Central memory CD8-positive, alpha-beta T cell (primary cell): ENCODE measurements at regions not wholly inside any gene's neighbourhood (a gene's known extent, or its start where the extent isn't known, plus 50 kb on each side); places are given as distances from the start of the nearest gene placed in this dataset.

Experiments used
- ATAC-seq: fragments of 150-1000 bp; cut with Tn5 transposase; replicated peaks from 2 replicates; pipeline ENCODE4 v1.10.0; 2022; ENCODE audit warnings: mild to moderate bottlenecking, moderate FRiP score, moderate number of reproducible peaks; ENCODE audit not compliant: poor library complexity, severe bottlenecking; ENCODE audit errors: extremely low read depth
- DNase-seq, 2 donors: peaks; one replicate each; pipeline ENCODE4 v3.0.0; 2021; ENCODE audit warnings: low spot score in 2 of 2
- H3K27ac Mint-ChIP-seq: one replicate; pipeline ENCODE4 v1.8.0; 2022; ENCODE audit warnings: low read depth, mild to moderate bottlenecking, moderate library complexity, mixed read lengths
- H3K27me3 Mint-ChIP-seq: one replicate; pipeline ENCODE4 v1.8.0; 2022; ENCODE audit warnings: mixed read lengths
- H3K36me3 Mint-ChIP-seq: one replicate; pipeline ENCODE4 v1.8.0; 2022; ENCODE audit warnings: mild to moderate bottlenecking, moderate library complexity, mixed read lengths; ENCODE audit not compliant: insufficient read depth
- H3K4me1 Mint-ChIP-seq: one replicate; pipeline ENCODE4 v1.8.0; 2022; ENCODE audit warnings: mixed read lengths
- H3K4me3 Mint-ChIP-seq: one replicate; pipeline ENCODE4 v1.8.0; 2022; ENCODE audit warnings: mild to moderate bottlenecking, moderate library complexity, mixed read lengths
- H3K9me3 Mint-ChIP-seq: one replicate; pipeline ENCODE4 v1.8.0; 2022; ENCODE audit warnings: mixed read lengths

GRCh38 chr20:39861381-39861780 is 827.7 kb downstream of the MAFB start:
- H3K27me3 Mint-ChIP-seq = peaks cover 7% of the 10 kb centered on the region
- no peak for DNase-seq
- no peaks in the 10 kb centered on the region for H3K36me3 Mint-ChIP-seq
- H3K9me3 Mint-ChIP-seq = peaks cover 8% of the 10 kb centered on the region
- no peaks in the 10 kb centered on the region for H3K4me1 Mint-ChIP-seq
- H3K27ac Mint-ChIP-seq = no peak overlapping the region
- no peak for ATAC-seq
- H3K4me3 Mint-ChIP-seq = no peak overlapping the region

GRCh38 chr20:39857835-39858234 is 831.2 kb downstream of the MAFB start:
- Mint-ChIP-seq H3K36me3 (peaks cover 1% of the 10 kb centered on the region), H3K4me1 (no peaks in the 10 kb centered on the region), H3K4me3 (no peak overlapping the region), H3K27me3 (peaks cover 7% of the 10 kb centered on the region), H3K9me3 (peaks cover 5% of the 10 kb centered on the region), H3K27ac (no peak overlapping the region)
- no peak for ATAC-seq
- no peak for DNase-seq

GRCh38 chr20:39857187-39857586 is 831.8 kb downstream of the MAFB start:
- no peaks in the 10 kb centered on the region for H3K4me1 Mint-ChIP-seq
- H3K36me3 Mint-ChIP-seq = peaks cover 1% of the 10 kb centered on the region
- peaks cover 7% of the 10 kb centered on the region for H3K27me3 Mint-ChIP-seq
- H3K4me3 Mint-ChIP-seq = no peak overlapping the region
- no peak for DNase-seq
- H3K9me3 Mint-ChIP-seq = peaks cover 5% of the 10 kb centered on the region
- no peak overlapping the region for H3K27ac Mint-ChIP-seq
- no peak for ATAC-seq

- Mint-ChIP-seq H3K27me3 (peaks cover 7% of the 10 kb centered on the region), H3K27ac (no peak overlapping the region), H3K9me3 (peaks cover 5% of the 10 kb centered on the region), H3K36me3 (peaks cover 1% of the 10 kb centered on the region), H3K4me3 (no peak overlapping the region), H3K4me1 (no peaks in the 10 kb centered on the region)
- ATAC-seq (no peak), DNase-seq (no peak)
Observed at GRCh38 chr20:39855799-39856198, 833.2 kb downstream of the MAFB start.

GRCh38 chr20:39855056-39855455 is 834.0 kb downstream of the MAFB start:
- H3K36me3 Mint-ChIP-seq = peaks cover 1% of the 10 kb centered on the region
- H3K4me3 Mint-ChIP-seq = no peak overlapping the region
- H3K9me3 Mint-ChIP-seq = peaks cover 5% of the 10 kb centered on the region
- H3K27ac Mint-ChIP-seq = no peak overlapping the region
- H3K27me3 Mint-ChIP-seq = peaks cover 7% of the 10 kb centered on the region
- H3K4me1 Mint-ChIP-seq = no peaks in the 10 kb centered on the region
- ATAC-seq = no peak
- no peak for DNase-seq

GRCh38 chr20:39853636-39854035 is 835.4 kb downstream of the MAFB start:
- no peak for ATAC-seq
- Mint-ChIP-seq H3K4me1 (no peaks in the 10 kb centered on the region), H3K27me3 (peaks cover 5% of the 10 kb centered on the region), H3K36me3 (peaks cover 1% of the 10 kb centered on the region), H3K27ac (no peak overlapping the region), H3K4me3 (no peak overlapping the region), H3K9me3 (peaks cover 3% of the 10 kb centered on the region)
- DNase-seq = no peak

- no peak for DNase-seq
- no peaks in the 10 kb centered on the region for H3K9me3 Mint-ChIP-seq
- H3K27me3 Mint-ChIP-seq = no peaks in the 10 kb centered on the region
- no peak overlapping the region for H3K4me3 Mint-ChIP-seq
- no peak overlapping the region for H3K27ac Mint-ChIP-seq
- peaks cover 1% of the 10 kb centered on the region for H3K36me3 Mint-ChIP-seq
- ATAC-seq = no peak
- H3K4me1 Mint-ChIP-seq = no peaks in the 10 kb centered on the region
Observed at GRCh38 chr20:39853050-39853449, 836.0 kb downstream of the MAFB start.

- DNase-seq (no peak), ATAC-seq (no peak)
- Mint-ChIP-seq H3K4me1 (no peaks in the 10 kb centered on the region), H3K4me3 (no peak overlapping the region), H3K27me3 (no peaks in the 10 kb centered on the region), H3K9me3 (no peaks in the 10 kb centered on the region), H3K27ac (no peak overlapping the region), H3K36me3 (peaks cover 1% of the 10 kb centered on the region)
Observed at GRCh38 chr20:39851459-39851858, 837.6 kb downstream of the MAFB start.

- H3K9me3 Mint-ChIP-seq = no peaks in the 10 kb centered on the region
- no peak overlapping the region for H3K27ac Mint-ChIP-seq
- ATAC-seq (no peak), DNase-seq (no peak)
- H3K4me3 Mint-ChIP-seq = no peak overlapping the region
- no peaks in the 10 kb centered on the region for H3K4me1 Mint-ChIP-seq
- H3K27me3 Mint-ChIP-seq = no peaks in the 10 kb centered on the region
- peaks cover 1% of the 10 kb centered on the region for H3K36me3 Mint-ChIP-seq
Observed at GRCh38 chr20:39850821-39851330, 838.2 kb downstream of the MAFB start.

- Mint-ChIP-seq H3K27ac (no peak overlapping the region), H3K9me3 (no peaks in the 10 kb centered on the region), H3K36me3 (peaks cover under 1% of the 10 kb centered on the region), H3K4me3 (no peak overlapping the region), H3K4me1 (no peaks in the 10 kb centered on the region), H3K27me3 (no peaks in the 10 kb centered on the region)
- DNase-seq = no peak
- no peak for ATAC-seq
Observed at GRCh38 chr20:39850246-39850645, 838.8 kb downstream of the MAFB start.

- no peak for DNase-seq
- no peak for ATAC-seq
- Mint-ChIP-seq H3K4me1 (no peaks in the 10 kb centered on the region), H3K9me3 (no peaks in the 10 kb centered on the region), H3K27ac (no peak overlapping the region), H3K27me3 (no peaks in the 10 kb centered on the region), H3K36me3 (no peaks in the 10 kb centered on the region), H3K4me3 (no peak overlapping the region)
Observed at GRCh38 chr20:39849664-39850063, 839.4 kb downstream of the MAFB start.

GRCh38 chr20:39849171-39849570 is 839.9 kb downstream of the MAFB start:
- H3K9me3 Mint-ChIP-seq = no peaks in the 10 kb centered on the region

GRCh38 chr20:39839399-39840119 is 849.5 kb downstream of the MAFB start:
- Mint-ChIP-seq H3K9me3 (no peaks in the 10 kb centered on the region), H3K27ac (no peak overlapping the region), H3K27me3 (no peaks in the 10 kb centered on the region), H3K36me3 (no peaks in the 10 kb centered on the region), H3K4me1 (no peaks in the 10 kb centered on the region), H3K4me3 (no peak overlapping the region)
- DNase-seq (no peak), ATAC-seq (no peak)

More at GRCh38 chr20:39849171-39849570, 839.9 kb downstream of the MAFB start:
- H3K36me3 Mint-ChIP-seq = no peaks in the 10 kb centered on the region
- no peaks in the 10 kb centered on the region for H3K27me3 Mint-ChIP-seq
- no peak overlapping the region for H3K4me3 Mint-ChIP-seq
- DNase-seq = no peak
- no peak overlapping the region for H3K27ac Mint-ChIP-seq
- no peak for ATAC-seq
- H3K4me1 Mint-ChIP-seq = no peaks in the 10 kb centered on the region
